Colonic mucosa (tissue), 4 donors: ENCODE measurements at regions not wholly inside any gene's neighbourhood (a gene's known extent, or its start where the extent isn't known, plus 50 kb on each side); places are given as distances from the start of the nearest gene placed in this dataset.

Experiments
- DNase-seq: peaks from one replicate; pipeline ENCODE4 v3.0.0-alpha.2; 2020
- H3K27ac ChIP-seq: fragments of 200-600 bp; one replicate; pipeline ENCODE4 v1.8.0; 2021
- H3K27me3 ChIP-seq: fragments of 200-600 bp; one replicate; pipeline ENCODE4 v1.8.0; 2021
- H3K36me3 ChIP-seq: fragments of 200-600 bp; one replicate; pipeline ENCODE4 v1.8.0; 2021
- H3K4me1 ChIP-seq: fragments of 200-600 bp; one replicate; pipeline ENCODE4 v1.8.0; 2021; ENCODE audit warnings: mild to moderate bottlenecking
- H3K4me3 ChIP-seq: fragments of 200-600 bp; one replicate; pipeline ENCODE4 v1.8.0; 2021
- H3K9ac ChIP-seq, 2 donors: one replicate each; pipeline ENCODE4 v1.7.0; 2013; ENCODE audit warnings: control low read depth in 2 of 2, low read depth in 2 of 2, low read length in 2 of 2
- H3K9me3 ChIP-seq: fragments of 200-600 bp; one replicate; pipeline ENCODE4 v1.8.0; 2021
- CTCF ChIP-seq: fragments of 200-600 bp; IDR thresholded peaks from one replicate; pipeline ENCODE4 v1.8.0; 2022; ENCODE audit warnings: antibody characterized with exemption, mild to moderate bottlenecking
- intact Hi-C: fragments of 100-400 bp; cut with DNase I; formaldehyde crosslinking; loops from one replicate; pipeline ENCODE4 v1.14.1; 2022
- donor health status: healthy.
- donor health status: DM: no; HTN: no; CAD: no.
- donor health status: DM: no; HTN: no; CAD: no.

DNA sequence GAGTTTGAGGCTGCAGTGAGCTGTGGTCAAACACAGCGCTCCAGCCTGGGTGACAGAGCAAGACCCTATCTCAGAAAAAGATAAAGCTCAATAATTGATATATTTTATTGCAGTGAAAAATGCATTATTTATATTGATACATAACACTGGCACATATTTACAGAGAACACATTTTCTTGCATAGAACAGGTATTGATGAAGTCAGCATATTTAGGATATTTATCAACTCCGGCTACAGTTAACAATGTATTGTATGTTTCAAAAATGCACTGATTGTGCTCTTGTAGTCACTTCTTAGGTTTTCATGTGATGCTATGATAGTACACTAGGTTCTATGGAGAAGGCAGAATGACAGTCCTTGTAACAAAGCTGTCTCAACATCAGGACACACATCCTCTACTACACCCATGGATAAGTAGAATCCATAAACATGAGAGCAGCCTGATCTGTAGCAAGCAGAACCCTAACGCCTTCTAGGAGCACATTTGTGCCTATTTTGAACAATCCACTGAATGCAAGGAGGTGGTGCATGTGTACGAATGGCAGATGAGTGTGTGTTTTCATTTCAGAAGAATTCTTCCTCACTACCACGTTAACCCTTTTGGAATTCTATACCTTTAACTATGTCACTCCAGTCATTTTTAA is 586.1 kb upstream of the CELF2 start:
- H3K27ac ChIP-seq = no peak overlapping the region
- no peaks in the 10 kb centered on the region for H3K36me3 ChIP-seq
- H3K27me3 ChIP-seq = no peaks in the 10 kb centered on the region
- no peaks in the 10 kb centered on the region for H3K4me1 ChIP-seq
- no peak for TF ChIP-seq CTCF
- intact Hi-C loops = no loop called here
- H3K4me3 ChIP-seq = no peak overlapping the region
- H3K9ac ChIP-seq = no peak overlapping the region
- DNase-seq = no peak
- no peaks in the 10 kb centered on the region for H3K9me3 ChIP-seq

DNA sequence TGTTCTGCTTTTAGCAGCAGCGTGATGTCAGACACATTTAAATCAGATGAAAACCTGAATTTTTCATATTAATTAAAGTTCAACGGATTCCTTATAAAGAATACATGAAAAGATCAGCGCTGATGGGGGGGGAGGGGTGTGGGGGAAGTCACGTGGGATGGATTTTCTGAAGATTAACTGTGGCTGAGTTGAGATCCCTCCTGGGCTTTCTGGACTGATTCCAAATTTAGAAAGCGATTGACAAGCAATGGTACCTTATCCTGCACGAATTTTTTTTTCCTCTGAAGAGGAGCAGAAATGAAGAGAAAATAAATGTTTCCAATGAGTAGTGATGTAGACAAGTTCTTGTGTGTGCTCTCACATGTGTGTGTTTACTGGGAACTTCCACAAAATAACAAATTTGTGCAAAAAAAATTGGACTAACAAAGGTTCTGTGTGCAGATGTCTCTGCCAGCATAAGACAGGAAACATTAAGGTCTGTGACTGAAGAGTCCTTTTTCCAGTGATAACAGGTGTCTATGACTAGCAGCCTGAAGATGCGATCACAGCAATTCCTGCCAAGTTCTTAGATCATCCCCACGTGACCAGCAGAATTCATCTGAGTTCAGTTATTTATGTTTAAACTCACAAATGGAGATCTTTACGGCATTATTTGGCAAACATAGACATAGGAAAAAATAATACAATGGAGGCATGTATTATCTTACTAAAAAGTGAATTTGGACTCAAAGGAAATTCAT is 585.2 kb upstream of the CELF2 start:
- no peaks in the 10 kb centered on the region for H3K9me3 ChIP-seq
- no peak overlapping the region for H3K27ac ChIP-seq
- no peak for DNase-seq
- no peak overlapping the region for H3K4me3 ChIP-seq
- no peak overlapping the region for H3K9ac ChIP-seq
- intact Hi-C loops = no loop called here
- no peaks in the 10 kb centered on the region for H3K27me3 ChIP-seq
- TF ChIP-seq CTCF = no peak
- no peaks in the 10 kb centered on the region for H3K4me1 ChIP-seq
- H3K36me3 ChIP-seq = no peaks in the 10 kb centered on the region

- intact Hi-C loops = no loop called here
- H3K27me3 ChIP-seq = no peaks in the 10 kb centered on the region
- no peak overlapping the region for H3K9ac ChIP-seq
- no peaks in the 10 kb centered on the region for H3K4me1 ChIP-seq
- no peak for TF ChIP-seq CTCF
- DNase-seq = no peak
- H3K36me3 ChIP-seq = no peaks in the 10 kb centered on the region
- no peaks in the 10 kb centered on the region for H3K9me3 ChIP-seq
- H3K4me3 ChIP-seq = no peak overlapping the region
- no peak overlapping the region for H3K27ac ChIP-seq
Observed at GRCh38 chr10:10434312-10434711, 583.4 kb upstream of the CELF2 start.

DNA sequence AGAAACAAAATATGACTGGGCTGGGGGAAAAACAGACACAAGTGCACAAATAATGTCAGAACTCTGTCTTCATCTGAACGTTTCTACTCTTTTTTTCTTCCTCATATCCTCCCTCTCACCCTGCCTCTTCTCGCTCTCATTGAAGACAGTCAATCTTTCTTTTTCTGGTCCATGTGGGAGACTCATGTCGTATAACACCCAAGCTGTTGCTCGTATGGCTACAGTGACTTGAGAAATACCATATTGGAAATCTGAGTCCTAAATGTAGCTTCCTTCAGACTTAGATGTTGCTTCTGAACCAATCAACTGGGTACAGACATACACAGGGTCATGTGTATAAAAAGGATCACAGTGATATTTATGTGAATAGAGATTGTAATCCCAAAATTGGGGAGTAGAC is 579.8 kb upstream of the CELF2 start:
- intact Hi-C loops = no loop called here
- no peak for DNase-seq
- no peaks in the 10 kb centered on the region for H3K9me3 ChIP-seq
- H3K36me3 ChIP-seq = no peaks in the 10 kb centered on the region
- H3K27ac ChIP-seq = no peak overlapping the region
- no peak overlapping the region for H3K9ac ChIP-seq
- H3K4me1 ChIP-seq = no peaks in the 10 kb centered on the region
- TF ChIP-seq CTCF = no peak
- no peaks in the 10 kb centered on the region for H3K27me3 ChIP-seq
- H3K4me3 ChIP-seq = no peak overlapping the region

DNA sequence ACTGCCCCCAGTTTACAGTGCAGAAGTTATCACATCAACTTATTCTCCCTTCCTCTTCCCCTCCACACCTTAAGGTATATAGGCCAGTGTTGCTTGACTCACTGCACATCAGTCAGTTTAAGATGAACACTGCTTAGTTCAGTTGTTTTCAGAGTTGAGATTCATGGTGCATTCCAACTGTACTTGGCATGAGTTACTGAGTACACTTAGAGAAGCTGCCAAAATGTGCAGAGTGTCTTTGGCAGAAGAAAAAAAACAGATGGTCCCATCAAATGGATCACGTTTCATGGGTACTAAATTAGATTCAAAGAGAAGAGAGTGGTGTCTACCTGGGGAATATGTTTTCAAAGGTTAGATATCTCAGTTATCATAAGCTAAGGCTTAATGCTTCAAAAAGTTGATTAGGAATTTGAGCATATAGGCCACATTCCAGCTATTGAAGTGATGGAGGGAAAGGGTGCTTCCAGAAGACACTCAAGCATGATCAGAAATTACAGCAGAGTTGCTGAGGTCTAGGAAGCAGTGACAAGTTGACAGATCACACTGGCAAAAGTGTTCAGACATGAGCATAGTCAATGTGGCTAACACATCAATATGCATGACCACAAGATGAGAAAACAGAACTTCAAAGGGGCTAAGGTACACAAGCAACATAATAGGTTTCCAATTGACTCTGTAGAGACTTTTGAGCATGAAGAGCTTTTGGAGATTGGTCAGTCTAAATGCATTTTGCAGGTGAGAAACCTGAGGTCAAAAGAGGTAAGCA is 579.2 kb upstream of the CELF2 start:
- intact Hi-C loops = no loop called here
- H3K4me1 ChIP-seq = no peaks in the 10 kb centered on the region

More for the DNA sequence above, 579.2 kb upstream of the CELF2 start:
- Histone ChIP-seq H3K27ac (no peak overlapping the region), H3K9me3 (no peaks in the 10 kb centered on the region), H3K9ac (no peak overlapping the region), H3K4me3 (no peak overlapping the region), H3K36me3 (no peaks in the 10 kb centered on the region), H3K27me3 (no peaks in the 10 kb centered on the region)
- no peak for DNase-seq
- TF ChIP-seq CTCF = no peak
